ENCODE measurements at regions not wholly inside any gene's neighbourhood (a gene's known extent, or its start where the extent isn't known, plus 50 kb on each side); places are given as distances from the start of the nearest gene placed in this dataset.

DNA sequence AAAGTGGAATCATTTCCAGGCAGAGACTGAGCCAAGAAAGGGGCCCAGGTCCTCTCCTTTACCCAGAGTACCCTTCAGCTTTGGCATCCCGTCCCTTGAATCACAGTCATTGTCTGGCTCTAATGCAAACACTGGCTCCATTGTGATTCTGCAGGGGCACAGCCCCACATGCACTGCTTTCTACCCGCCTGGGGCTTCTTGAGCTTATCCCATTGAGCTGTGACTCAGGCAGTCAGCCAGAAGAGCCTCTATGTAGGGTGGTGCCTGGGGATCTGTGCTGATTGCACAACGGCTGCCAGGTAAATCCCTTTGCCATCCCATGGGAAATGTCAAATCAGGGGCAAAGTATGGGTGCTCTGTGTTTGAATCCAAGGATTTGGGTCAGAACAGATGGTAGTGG, 88.9 kb downstream of the RASSF10 start:
- TF ChIP-seq, protein P1, sequence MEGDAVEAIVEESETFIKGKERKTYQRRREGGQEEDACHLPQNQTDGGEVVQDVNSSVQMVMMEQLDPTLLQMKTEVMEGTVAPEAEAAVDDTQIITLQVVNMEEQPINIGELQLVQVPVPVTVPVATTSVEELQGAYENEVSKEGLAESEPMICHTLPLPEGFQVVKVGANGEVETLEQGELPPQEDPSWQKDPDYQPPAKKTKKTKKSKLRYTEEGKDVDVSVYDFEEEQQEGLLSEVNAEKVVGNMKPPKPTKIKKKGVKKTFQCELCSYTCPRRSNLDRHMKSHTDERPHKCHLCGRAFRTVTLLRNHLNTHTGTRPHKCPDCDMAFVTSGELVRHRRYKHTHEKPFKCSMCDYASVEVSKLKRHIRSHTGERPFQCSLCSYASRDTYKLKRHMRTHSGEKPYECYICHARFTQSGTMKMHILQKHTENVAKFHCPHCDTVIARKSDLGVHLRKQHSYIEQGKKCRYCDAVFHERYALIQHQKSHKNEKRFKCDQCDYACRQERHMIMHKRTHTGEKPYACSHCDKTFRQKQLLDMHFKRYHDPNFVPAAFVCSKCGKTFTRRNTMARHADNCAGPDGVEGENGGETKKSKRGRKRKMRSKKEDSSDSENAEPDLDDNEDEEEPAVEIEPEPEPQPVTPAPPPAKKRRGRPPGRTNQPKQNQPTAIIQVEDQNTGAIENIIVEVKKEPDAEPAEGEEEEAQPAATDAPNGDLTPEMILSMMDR (IDR thresholded peaks at IDR 0.05) = no peak
- TF ChIP-seq POLR2A (IDR thresholded peaks at IDR 0.05) (no peak), POLR2AphosphoS5 (IDR thresholded peaks at IDR 0.05; ENCODE audit: insufficient read depth in 1 of 2, low read depth in 1 of 2) (peak in 1 of 2 donors; percentile 52)

All from vagina (tissue), 2 donors.